ENCODE measurements at regions not wholly inside any gene's neighbourhood (a gene's known extent, or its start where the extent isn't known, plus 50 kb on each side); places are given as distances from the start of the nearest gene placed in this dataset.

DNA sequence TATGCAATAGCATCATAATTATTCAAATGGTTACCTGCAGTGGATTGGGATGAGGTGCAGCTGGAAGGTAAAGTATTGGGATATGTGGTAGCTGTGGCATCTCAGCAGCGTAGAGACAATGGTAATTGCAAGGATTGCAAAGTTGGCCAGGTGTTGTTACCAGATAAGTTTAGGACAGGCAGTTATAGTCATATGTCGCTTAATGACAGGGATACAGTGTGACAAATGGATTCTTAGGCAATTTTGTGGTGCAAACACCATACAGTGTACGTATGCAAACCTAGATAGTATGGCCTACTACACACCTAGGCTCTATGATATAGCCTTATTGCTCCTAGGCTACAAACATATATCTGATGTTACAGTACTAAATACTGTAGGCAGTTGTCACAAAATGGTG lies 163.5 kb upstream of the LYZL2 start:
- DNase-seq (ENCODE audit: low read depth in 2 of 2) = no peak

DNA sequence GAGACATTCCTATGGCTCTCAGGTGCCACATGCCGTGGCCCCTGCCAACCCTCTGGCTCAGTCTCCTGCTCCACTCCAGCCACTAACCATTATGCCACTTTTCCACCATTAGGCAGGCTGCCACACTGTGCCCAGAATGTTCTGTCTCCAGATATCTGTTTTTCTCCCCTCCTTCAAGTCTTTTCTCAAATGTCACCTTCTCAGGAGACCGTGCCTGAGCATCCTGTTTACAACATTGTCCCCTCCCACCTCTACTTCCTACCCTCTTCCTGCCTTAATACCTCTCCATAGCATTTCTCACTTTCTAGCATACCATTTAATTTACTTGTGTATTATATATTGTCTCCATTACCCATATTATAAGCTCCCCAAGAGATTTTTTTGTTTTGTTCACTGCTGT lies 162.5 kb upstream of the LYZL2 start:
- no peak for DNase-seq (ENCODE audit: low read depth in 2 of 2)

DNA sequence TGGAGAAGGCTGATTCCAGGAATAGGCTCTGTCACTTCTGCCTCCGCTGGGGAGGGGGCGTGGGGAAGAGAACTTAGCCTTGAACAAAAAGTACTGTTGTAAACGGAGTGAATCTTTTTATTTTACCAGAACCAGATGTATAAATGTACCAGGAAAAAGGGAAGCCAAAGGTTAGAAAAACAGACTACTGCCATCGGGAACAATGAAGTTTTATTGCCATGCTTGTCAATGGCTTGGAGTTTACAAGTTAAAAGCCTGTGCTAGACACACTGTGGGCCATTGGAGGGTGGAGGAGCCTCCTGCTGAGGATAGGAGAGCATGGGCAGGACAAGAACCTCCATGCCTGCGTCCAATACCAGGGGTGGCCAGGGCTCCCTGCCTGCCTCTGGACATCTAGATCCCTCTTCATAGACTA lies 161.7 kb upstream of the LYZL2 start:
- DNase-seq (ENCODE audit: low read depth in 2 of 2) = no peak

DNA sequence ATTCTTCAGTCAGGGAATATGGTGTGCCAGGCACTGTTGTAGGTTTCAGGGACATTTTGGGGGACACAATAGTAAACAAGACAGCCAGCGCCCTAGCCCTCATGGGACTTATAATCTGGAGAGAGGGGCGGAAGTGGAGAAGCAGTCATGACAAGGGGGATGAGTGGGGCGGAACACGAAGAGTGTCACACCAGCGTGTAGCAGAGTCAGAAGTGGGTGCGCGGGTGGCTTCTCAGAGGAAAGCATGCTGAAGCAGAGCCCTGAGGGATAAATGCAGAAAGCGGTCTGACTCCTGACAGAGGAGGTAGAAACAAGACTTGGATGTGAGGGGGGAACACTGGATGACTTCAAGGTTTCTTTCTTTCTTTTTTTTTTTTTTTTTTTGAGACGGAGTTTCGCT lies 160.3 kb upstream of the LYZL2 start:
- DNase-seq (ENCODE audit: low read depth in 2 of 2) = no peak

DNA sequence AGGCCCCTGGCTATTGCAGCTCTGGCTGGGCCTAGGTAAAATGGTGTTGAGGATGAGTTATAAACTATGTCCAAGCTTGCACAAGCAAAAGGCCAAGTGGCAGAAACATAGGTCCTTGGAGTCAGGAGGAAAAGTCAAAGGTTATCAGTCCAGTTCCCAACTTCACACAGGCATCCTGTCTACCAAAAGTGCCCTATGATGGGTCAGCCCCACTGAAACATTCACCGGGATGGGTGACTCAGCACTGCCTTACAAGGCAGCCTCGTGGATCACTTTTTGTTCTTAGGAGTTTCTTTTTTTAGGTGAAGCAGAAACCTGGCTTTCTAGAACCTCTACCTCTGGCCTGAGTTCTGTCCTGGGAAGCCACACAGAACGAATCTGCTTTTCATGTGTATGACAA lies 158.8 kb upstream of the LYZL2 start:
- DNase-seq (ENCODE audit: low read depth in 2 of 2) = no peak

DNA sequence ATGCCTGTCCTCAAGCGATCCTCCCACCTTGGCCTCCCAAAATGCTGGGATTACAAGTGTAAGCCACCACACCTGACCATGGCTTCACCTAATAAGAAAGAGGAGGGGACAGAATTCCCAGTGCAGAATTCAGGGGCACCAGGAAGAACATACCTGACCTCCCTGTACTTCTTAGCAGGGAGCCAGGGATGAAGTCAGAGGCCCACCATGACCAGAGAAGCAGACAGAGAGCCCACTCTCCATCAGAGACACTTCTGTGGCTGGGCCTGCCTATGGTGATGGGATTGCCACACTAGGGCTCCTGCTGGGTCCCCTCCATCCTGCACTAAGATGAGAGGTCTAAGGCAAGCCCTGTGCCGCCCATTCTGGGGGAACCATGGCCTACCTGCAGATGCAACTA lies 157.4 kb upstream of the LYZL2 start:
- DNase-seq (ENCODE audit: low read depth in 2 of 2) = no peak

DNA sequence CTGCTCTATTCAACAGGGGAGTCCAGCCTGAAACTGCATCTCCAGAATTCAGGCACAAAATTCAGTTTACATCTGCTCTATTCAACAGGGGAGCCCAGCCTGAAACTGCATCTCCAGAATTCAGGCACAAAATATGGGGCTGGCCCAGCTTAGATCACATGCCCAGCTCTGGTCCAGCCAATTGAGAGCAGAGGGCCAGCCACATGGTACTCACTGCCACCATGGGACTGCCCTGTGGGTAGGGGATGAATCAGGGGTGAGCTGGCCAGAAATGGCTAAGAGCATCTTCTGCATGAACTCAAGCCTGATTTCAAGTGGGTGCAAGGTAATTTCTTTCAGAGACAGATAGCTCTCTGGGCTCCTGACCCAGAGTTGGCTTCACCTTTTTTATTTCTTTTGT lies 156.6 kb upstream of the LYZL2 start:
- no peak for DNase-seq (ENCODE audit: low read depth in 2 of 2)

DNA sequence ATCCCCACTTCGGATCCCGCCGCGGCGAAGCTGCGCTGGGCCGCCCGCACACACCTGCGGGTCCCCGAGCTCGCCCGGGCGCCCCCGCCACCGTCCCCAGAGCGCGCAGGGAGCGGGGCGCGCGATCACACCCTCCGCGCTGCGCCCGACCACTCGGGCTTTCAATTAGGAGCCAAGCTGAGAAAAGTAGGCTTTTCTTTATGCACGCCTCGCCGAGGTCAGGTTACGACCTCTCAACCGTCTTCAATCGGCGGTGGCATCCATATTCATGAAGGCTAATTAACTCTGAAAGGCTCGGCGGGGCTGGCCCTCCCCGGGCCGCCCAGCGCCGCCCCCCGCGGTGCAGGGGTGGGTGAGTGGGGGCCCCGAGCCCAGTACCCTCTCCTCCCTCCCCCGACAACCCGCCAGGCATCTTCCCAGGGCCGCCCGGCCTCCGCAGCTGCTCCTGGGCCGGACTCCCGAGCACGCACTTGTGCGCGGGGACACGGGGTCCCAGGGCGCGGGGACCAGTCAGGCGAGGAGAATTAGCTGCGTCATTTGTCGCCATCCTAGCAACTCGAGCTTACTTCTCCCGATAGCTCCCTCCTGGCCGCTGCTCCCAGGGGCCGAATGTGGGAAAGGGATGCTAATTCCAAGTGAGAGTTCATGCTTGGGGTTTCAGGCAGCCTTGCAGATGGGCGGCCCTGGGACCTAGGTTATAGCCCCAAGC lies 155.5 kb upstream of the LYZL2 start:
- peak in 1 of 2 donors; percentile 4 for DNase-seq (ENCODE audit: low read depth in 2 of 2)

DNA sequence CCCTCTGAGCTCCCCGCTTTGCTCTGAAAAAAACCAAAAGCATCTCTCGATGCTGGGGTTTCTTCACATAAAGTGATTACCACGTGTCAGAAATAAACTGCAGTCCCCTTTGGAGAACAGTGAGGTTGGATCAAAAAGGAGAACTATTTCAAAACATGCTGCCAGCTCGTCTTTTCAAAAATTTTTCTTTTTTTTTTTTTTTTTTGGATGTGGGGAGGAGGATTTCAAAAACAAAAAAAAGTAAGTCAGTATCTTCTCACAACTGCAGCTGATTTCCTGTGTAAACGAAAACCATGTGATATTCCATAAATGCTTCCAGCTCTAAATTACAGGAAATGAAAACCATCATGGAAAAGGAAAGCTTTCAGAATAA lies 155.0 kb upstream of the LYZL2 start:
- DNase-seq (ENCODE audit: low read depth in 2 of 2) = no peak

DNA sequence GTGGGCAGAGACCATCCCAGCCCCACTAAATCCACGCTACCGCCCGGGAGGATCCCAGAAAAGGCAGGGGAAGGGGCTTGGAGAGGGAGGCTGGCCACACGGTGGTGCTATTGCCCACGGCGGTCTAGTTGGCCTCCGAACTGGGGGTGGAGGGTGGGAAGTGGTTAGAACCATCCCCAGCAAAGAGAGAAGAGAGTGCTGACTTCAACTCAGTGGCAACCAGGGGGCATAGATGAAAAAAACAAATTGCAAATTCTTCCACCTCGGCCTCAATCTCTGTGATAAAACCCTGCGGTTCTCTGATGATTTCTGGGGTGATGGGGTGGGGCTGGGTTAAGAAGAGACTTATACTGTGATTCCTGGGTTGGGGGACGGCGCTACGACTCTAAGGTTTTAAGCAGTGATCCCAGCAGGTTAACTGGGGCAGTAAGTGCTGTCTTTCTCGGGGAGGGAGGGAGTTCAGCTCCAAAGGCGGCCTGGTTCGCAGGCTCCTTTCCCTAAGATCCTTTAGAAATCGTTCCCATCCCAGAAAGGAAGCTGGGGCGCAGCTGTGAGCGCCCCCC lies 154.5 kb upstream of the LYZL2 start:
- DNase-seq (ENCODE audit: low read depth in 2 of 2) = peak; percentile 72 to 75

DNA sequence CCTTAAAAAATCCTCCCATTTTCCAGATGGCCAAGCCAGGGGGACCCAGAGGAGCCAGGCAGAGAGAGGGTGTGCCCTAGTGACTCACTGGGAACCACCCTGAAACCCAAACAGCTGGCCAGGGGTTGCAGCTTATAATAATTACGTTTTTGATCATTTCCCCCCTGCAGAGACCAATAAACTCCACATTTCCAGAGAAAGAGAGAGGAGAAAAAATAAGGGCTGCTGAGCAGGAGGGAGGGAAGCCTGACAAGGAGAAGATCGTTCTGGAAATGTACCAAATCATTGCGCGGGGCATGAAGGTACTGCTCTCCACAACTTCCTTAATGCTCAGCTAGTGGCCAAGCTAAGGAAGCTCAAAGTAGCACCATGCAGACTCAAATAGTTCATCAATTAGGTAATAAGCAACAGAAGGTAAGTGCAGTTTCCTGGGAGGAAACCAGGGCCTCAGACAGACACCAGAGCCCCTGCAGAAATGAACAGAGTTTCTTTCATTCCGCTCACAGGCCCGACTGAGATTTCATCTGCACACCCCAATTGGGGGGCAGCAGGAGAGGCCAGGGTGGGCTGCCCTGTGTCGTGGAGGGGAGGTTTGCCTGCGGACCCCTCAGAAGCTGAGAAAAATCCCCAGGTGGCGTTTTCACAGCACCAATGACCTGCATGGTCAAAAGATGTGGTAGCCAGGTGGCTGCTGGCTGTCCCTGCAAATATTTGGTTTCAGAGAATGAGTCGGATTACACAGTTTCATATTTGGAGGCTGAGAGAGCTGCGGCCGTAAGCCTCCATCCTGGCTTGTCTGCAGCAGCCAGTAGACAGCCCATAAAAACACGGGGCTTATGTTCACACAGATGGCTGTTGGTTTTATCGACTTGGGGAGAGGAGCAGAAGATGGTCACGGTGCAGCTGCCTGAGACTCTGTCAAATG lies 153.2 kb upstream of the LYZL2 start:
- DNase-seq (ENCODE audit: low read depth in 2 of 2) = no peak

DNA sequence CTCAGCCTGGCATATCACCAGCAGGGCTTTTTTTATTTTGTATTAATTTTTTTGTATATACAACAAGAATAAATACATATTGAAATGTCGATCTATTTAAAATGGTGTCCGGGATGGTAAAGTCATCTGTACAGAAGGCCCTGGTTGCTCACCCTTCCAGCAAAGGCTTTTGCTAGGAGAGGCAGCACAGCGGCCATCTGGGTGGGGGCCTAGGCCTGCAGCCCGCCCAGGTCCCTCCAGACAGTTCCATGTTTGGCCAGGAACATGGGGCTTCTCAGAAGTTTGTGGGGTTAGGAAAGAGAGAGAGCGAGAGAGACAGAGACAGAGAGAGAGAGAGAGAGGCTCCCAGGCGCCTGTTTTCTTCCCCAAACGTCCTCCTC lies 152.6 kb upstream of the LYZL2 start:
- DNase-seq (ENCODE audit: low read depth in 2 of 2) = no peak

DNA sequence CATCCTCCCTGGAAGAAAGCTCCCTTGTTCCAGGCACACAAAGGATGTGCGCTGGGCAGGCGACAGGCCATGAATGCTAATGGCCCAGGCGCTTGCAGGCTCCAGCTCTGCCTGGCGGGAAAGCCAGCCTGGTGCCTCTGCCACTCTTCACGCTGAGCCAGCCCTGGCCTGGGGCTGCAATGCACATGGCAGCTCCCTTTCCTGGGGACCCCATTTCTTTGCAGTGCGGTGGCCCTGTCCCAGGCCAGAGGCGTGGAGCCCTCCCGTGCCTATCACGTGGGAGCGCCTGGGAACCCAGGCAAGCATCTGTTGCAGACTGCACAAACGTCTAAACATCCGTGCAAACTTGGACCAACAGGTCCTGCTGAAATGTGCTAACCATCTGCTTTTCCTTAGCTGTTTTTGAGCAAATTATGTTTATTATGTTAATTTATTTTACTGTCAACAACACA lies 152.1 kb upstream of the LYZL2 start:
- DNase-seq (ENCODE audit: low read depth in 2 of 2) = no peak

DNA sequence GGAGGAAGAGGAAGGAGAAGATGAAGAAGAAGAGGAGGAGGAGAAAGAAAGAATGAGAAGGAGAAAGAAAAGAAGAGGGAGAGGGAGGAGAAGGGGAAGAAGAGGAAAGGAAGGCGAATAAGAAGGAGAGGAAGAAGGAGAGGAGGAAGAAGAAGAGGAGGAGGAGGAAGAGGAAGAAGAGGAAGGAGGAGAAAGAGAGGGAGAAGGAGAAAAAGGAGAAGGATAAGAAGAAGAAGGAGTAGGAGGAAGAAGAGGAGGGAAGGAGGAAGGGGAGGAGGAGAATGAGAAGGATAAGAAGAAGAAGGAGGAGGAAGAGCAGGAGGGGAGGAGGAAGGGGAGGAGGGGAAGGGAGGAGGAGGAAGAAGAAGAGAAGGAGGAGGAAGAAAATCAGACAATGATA lies 149.2 kb upstream of the LYZL2 start:
- no peak for DNase-seq (ENCODE audit: low read depth in 2 of 2)

DNA sequence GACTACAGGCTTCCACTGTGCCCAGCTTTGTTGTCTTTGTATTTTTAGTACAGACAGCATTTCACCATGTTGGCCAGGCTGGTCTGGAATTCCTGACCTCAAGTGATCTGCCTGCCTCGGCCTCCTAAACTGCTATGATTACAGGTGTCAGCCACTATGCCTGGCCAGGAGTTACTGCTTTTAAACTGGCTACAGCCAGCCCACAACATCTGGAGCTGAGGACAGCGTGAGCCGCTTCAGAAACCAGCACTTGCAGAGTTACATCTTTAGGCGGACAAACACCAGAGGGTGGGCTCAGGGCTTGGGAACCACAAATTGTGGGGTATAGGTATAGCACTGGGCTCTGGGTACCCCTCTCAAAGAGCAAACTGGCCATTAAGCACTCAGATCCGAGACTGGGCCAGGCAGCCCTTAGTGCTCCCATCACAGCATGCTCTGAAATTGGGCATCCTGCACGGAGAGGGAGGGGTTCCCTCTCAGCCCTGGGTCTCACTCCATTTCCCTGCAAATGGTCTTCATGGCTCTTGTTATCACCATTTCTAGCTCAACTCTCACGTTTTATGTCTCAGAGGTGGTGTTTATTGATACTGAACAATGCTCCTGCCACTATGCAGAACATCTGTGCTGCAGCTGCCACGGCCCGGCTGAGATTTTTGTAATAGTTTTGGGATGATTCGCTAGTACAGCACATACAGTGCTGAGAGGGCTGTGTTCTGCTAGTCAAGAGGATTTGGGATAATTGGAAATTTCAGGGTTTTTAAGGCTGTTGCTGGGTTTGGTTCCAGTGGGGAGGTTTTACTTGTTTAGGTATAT lies 146.4 kb upstream of the LYZL2 start:
- no peak for DNase-seq (ENCODE audit: low read depth in 2 of 2)

DNA sequence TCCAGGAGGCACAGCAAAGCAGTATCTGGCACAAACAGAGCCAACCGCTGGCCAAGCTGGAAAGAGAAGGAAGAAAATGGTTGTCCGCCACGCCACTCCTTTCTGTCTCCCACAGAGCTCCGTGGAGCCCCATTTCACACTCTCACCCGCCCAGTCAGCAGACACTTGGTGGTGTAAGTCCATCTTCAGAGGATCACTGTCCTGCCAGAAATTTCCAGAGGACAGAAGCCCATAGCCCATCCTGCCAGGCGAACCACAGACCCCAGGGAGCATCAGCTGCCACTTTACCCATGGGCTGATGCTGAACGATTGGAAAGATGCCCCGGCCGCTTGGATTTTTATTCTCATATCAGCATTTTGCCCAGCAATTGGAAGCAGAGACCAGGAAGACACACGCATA lies 144.7 kb upstream of the LYZL2 start:
- no peak for DNase-seq (ENCODE audit: low read depth in 2 of 2)

DNA sequence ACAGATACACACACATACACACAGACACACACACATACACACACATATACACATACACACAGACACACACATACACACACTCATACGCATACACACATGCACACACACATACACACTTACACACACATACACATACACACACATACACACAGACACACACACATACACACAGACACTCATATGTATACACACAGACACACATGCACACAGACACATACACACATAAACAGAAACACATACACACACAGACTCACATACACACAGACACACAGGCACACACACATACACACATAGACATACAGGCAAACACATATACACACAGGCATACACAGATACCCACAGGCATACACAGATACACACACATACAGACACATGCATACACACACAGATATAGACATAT lies 143.9 kb upstream of the LYZL2 start:
- DNase-seq (ENCODE audit: low read depth in 2 of 2) = no peak

DNA sequence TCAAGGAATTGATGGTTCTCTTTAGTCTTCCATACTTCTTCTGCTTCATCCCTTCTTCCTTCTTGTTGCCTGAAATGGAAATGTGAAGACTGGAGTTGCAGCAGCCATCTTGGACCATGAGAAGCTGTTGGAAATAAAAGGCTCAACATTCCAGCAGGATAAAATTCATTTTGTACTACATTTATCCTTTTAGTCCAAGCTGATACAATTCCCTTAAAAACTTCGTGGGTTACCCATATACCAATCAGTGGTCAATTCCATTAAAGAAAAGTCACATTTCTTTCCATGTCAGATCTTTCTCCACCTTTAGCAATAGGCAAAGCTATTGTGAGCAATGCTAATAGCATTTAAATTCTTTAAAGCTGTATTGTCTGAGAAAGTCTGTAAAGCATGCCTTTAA lies 141.3 kb upstream of the LYZL2 start:
- no peak for DNase-seq (ENCODE audit: low read depth in 2 of 2)

DNA sequence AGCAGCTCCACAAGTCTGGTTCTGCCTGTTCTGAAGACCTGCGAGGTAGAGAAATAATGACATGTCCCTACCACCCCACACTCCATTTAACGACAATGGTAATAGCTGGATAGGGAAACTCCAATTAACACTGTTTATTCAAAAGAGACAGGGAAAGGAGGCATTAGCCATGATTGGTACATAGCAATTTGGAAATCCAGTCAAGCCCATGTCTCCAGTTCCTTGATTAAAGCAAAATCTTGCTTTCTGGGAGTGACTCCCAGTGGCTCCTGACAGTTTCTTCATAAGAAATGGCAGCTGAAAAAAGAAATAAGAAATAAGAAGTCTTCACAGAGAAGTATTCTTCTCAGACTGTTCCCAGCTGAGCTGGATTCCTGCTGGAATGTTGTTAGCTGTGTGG lies 140.7 kb upstream of the LYZL2 start:
- DNase-seq (ENCODE audit: low read depth in 2 of 2) = no peak

DNA sequence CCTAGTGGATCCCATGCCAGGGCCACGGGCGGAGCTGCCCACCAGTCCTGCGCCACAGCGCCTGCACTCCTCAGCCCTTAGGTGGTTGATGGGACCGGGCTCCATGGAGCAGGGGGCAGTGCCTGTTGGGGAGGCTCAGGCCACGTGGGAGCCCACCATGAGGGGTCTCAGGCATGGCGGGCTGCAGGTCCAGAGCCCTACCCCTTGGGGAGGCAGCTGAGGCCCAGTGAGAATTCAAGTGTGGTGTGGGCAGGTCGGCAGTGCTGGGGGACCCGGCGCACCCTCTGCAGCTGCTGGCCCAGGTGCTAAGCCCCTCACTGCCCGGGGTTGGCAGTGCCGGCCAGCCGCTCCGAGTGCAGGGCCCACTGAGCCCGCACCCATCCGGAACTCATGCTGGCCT lies 139.8 kb upstream of the LYZL2 start:
- DNase-seq (ENCODE audit: low read depth in 2 of 2) = no peak

DNA sequence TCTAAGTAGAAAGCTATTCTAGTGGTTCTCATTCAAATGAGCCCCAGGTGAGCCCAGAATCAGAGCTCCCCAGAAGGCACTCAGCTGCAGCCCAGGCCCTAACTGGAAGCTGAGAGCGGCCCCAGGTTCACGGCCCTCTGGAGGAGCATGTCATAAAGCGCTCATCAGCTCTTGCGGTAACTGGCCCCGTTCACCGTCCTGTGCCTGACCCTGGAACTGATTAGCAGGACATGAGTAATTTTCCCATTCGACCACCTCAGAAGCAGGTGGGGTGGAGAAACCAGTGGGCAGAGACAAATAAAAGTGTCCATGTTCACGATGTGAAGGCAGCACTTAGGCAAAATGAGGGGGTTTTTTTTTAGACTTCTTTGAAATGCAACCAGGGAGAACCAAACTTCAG lies 136.1 kb upstream of the LYZL2 start:
- no peak for DNase-seq (ENCODE audit: low read depth in 2 of 2)

DNA sequence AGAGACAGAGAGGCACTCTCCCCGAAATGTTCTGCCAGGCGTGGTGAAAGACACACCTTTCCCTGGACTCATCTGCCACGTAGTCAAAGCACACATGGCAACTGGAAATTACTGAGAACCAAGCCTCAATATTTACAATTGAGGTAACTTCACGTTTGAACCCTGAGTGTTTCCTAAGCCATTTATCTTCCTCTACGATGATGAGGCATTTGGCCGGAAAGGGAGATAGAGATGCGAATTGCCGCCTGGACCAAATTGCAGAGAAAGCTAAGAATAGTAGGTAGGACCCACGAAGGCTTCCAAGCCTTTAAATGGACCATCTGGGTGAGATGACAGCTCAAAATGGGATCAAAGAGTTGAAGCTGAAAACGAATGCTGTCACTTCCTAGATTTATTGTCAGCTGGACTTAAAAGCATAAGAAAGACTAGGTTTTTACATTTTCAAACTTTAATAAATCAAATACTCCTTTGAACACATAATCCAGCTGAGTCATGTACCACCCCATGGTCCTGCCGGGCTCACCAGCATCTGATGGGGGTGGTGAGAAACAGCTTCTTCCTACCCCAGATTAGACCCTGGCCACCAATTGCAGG lies 135.6 kb upstream of the LYZL2 start:
- DNase-seq (ENCODE audit: low read depth in 2 of 2) = no peak

Measured in stimulated activated CD8-positive, alpha-beta memory T cell treated with anti-CD3 and anti-CD28 coated beads, Interleukin-7, amount 100 ng/mL, for 1 hour (primary cell).